ENCODE measurements at regions not wholly inside any gene's neighbourhood (a gene's known extent, or its start where the extent isn't known, plus 50 kb on each side); places are given as distances from the start of the nearest gene placed in this dataset.

DNA sequence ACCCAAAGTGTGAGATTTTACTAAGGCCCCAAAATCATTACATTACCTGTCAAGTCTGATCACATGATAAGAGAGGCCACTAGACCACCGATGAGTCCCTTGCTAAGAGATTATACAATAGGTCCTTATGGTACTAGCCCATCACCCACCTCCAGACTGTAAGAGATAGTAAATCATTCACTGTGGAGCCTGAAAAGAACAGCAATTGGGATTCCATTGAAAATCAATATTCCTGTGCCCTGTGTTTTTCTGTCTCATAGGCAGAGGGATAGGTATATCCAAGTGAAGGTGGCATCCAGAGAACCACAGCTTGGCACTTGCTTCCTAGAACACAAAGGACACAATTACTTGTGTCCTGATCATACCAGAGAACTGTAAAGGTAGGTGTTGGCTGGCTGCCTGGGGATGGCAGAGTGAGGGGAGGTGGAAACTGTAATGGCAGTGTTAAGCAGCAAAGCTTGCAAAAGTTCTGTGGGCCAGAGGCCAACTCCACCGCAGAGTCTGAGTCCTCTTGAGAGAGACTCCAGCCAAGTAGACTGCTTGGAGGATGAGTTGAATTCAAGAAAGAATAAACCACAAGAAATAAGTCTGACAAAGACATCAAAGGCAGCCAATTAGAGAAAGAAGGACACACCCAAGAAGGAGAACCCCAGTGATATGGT, 102.0 kb upstream of the PIEZO2 start:
- no peak for DNase-seq (ENCODE audit: low spot score)
- WGBS = 25% methylated on average over 2 of the region's 2 CpGs
- Histone ChIP-seq H3K27ac (ENCODE audit: low read depth in 1 of 2, low read length in 2 of 2) (no peak overlapping the region), H3K9ac (ENCODE audit: low read depth in 1 of 2, low read length in 2 of 2) (no peak overlapping the region), H3K27me3 (ENCODE audit: control insufficient read depth in 4 of 4, insufficient read depth in 4 of 4, low read length in 3 of 4) (no peaks in the 10 kb centered on the region), H3K4me3 (ENCODE audit: low read depth in 1 of 3, low read length in 3 of 3) (no peak overlapping the region), H3K4me1 (ENCODE audit: control insufficient read depth in 4 of 4, insufficient read depth in 4 of 4, low read length in 3 of 4) (peaks cover 0 to 8% (median 1%) of the 10 kb centered on the region in 4 donors), H3K36me3 (ENCODE audit: control insufficient read depth in 4 of 4, insufficient read depth in 3 of 4, low read depth in 1 of 4, low read length in 3 of 4) (no peaks in the 10 kb centered on the region), H3K9me3 (ENCODE audit: control insufficient read depth in 4 of 4, low read length in 3 of 4) (no peaks in the 10 kb centered on the region)
- TF ChIP-seq RAD21 (IDR thresholded peaks at IDR 0.05) = no peak

DNA sequence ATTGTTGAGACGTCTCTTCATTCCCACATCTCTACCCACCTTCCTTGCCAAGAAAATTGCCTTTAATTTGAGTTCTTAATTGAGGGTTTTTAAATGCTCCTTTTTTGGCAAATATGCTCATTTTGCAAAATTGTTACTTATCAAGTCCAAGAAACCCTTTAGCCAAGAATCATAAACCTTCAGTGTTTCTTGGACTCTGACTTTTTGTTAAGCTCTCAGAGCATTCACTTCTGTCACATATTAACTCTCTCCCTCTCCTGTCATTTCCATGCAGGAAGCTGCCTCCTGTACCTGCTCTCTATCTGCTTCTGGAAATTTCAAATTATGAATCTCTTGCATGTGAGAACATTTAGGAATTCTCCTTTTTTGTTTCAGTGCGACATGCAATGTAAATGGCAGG, 100.0 kb upstream of the PIEZO2 start:
- no peak for DNase-seq (ENCODE audit: low spot score)
- no peak overlapping the region for H3K9ac ChIP-seq (ENCODE audit: low read depth in 1 of 2, low read length in 2 of 2)
- no peak overlapping the region for H3K4me3 ChIP-seq (ENCODE audit: low read depth in 1 of 3, low read length in 3 of 3)
- H3K27me3 ChIP-seq (ENCODE audit: control insufficient read depth in 4 of 4, insufficient read depth in 4 of 4, low read length in 3 of 4) = no peaks in the 10 kb centered on the region
- no peak for TF ChIP-seq YY1 (IDR thresholded peaks at IDR 0.05)
- TF ChIP-seq JUND (IDR thresholded peaks at IDR 0.05) = no peak
- TF ChIP-seq, protein P1, sequence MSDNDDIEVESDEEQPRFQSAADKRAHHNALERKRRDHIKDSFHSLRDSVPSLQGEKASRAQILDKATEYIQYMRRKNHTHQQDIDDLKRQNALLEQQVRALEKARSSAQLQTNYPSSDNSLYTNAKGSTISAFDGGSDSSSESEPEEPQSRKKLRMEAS (IDR thresholded peaks at IDR 0.05) = no peak
- 85% methylated on average over 2 of the region's 2 CpGs for WGBS
- H3K4me1 ChIP-seq (ENCODE audit: control insufficient read depth in 4 of 4, insufficient read depth in 4 of 4, low read length in 3 of 4) = peaks cover 0 to 8% (median 1%) of the 10 kb centered on the region in 4 donors
- no peaks in the 10 kb centered on the region for H3K36me3 ChIP-seq (ENCODE audit: control insufficient read depth in 4 of 4, insufficient read depth in 3 of 4, low read depth in 1 of 4, low read length in 3 of 4)
- no peaks in the 10 kb centered on the region for H3K9me3 ChIP-seq (ENCODE audit: control insufficient read depth in 4 of 4, low read length in 3 of 4)
- H3K27ac ChIP-seq (ENCODE audit: low read depth in 1 of 2, low read length in 2 of 2) = no peak overlapping the region

DNA sequence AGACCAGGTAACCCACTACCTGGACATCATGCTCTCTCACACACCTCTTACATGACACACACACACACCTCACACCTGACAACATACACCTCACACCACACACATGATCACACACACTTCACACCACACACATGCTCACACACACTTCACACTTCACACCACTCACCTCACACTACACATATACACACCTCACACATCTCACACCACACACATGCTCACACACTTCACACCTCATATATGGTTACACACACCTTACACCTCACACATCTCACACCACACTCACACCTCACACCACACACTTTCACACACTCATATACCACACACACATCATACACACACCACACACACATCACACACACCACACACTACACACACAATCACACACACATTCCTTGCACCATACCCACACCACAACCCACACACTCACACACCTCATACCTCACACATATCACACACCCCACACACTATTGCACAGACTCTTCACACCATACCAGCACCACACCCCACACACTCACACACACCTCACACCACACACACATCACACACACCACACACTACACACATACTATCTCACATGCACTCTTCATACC, 98.1 kb upstream of the PIEZO2 start:
- Histone ChIP-seq H3K27ac (ENCODE audit: low read depth in 1 of 2, low read length in 2 of 2) (no peak overlapping the region), H3K4me3 (ENCODE audit: low read depth in 1 of 3, low read length in 3 of 3) (no peak overlapping the region), H3K4me1 (ENCODE audit: control insufficient read depth in 4 of 4, insufficient read depth in 4 of 4, low read length in 3 of 4) (peaks cover 0 to 8% (median 1%) of the 10 kb centered on the region in 4 donors), H3K9me3 (ENCODE audit: control insufficient read depth in 4 of 4, low read length in 3 of 4) (no peaks in the 10 kb centered on the region), H3K9ac (ENCODE audit: low read depth in 1 of 2, low read length in 2 of 2) (no peak overlapping the region), H3K36me3 (ENCODE audit: control insufficient read depth in 4 of 4, insufficient read depth in 3 of 4, low read depth in 1 of 4, low read length in 3 of 4) (no peaks in the 10 kb centered on the region), H3K27me3 (ENCODE audit: control insufficient read depth in 4 of 4, insufficient read depth in 4 of 4, low read length in 3 of 4) (no peaks in the 10 kb centered on the region)
- no peak for DNase-seq (ENCODE audit: low spot score)
- TF ChIP-seq, protein P2, sequence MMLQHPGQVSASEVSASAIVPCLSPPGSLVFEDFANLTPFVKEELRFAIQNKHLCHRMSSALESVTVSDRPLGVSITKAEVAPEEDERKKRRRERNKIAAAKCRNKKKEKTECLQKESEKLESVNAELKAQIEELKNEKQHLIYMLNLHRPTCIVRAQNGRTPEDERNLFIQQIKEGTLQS (IDR thresholded peaks at IDR 0.05) = no peak
- TF ChIP-seq GABPA (IDR thresholded peaks at IDR 0.05 in 1 of 2, conservative IDR thresholded peaks at IDR 0.05 in 1 of 2) (no peak), HNF4A (conservative IDR thresholded peaks at IDR 0.05) (no peak), RAD21 (IDR thresholded peaks at IDR 0.05) (no peak), TAF1 (conservative IDR thresholded peaks at IDR 0.05) (no peak), FOXA2 (IDR thresholded peaks at IDR 0.05) (no peak), RXRA (IDR thresholded peaks at IDR 0.05) (no peak), HNF4G (IDR thresholded peaks at IDR 0.05) (no peak), YY1 (IDR thresholded peaks at IDR 0.05) (no peak)
- TF ChIP-seq, protein P3, sequence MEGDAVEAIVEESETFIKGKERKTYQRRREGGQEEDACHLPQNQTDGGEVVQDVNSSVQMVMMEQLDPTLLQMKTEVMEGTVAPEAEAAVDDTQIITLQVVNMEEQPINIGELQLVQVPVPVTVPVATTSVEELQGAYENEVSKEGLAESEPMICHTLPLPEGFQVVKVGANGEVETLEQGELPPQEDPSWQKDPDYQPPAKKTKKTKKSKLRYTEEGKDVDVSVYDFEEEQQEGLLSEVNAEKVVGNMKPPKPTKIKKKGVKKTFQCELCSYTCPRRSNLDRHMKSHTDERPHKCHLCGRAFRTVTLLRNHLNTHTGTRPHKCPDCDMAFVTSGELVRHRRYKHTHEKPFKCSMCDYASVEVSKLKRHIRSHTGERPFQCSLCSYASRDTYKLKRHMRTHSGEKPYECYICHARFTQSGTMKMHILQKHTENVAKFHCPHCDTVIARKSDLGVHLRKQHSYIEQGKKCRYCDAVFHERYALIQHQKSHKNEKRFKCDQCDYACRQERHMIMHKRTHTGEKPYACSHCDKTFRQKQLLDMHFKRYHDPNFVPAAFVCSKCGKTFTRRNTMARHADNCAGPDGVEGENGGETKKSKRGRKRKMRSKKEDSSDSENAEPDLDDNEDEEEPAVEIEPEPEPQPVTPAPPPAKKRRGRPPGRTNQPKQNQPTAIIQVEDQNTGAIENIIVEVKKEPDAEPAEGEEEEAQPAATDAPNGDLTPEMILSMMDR (IDR thresholded peaks at IDR 0.05; ENCODE audit: low read depth, low read length, missing input control) = no peak
- TF ChIP-seq, protein P4, sequence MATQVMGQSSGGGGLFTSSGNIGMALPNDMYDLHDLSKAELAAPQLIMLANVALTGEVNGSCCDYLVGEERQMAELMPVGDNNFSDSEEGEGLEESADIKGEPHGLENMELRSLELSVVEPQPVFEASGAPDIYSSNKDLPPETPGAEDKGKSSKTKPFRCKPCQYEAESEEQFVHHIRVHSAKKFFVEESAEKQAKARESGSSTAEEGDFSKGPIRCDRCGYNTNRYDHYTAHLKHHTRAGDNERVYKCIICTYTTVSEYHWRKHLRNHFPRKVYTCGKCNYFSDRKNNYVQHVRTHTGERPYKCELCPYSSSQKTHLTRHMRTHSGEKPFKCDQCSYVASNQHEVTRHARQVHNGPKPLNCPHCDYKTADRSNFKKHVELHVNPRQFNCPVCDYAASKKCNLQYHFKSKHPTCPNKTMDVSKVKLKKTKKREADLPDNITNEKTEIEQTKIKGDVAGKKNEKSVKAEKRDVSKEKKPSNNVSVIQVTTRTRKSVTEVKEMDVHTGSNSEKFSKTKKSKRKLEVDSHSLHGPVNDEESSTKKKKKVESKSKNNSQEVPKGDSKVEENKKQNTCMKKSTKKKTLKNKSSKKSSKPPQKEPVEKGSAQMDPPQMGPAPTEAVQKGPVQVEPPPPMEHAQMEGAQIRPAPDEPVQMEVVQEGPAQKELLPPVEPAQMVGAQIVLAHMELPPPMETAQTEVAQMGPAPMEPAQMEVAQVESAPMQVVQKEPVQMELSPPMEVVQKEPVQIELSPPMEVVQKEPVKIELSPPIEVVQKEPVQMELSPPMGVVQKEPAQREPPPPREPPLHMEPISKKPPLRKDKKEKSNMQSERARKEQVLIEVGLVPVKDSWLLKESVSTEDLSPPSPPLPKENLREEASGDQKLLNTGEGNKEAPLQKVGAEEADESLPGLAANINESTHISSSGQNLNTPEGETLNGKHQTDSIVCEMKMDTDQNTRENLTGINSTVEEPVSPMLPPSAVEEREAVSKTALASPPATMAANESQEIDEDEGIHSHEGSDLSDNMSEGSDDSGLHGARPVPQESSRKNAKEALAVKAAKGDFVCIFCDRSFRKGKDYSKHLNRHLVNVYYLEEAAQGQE (IDR thresholded peaks at IDR 0.05) = no peak
- TF ChIP-seq, protein P1 (IDR thresholded peaks at IDR 0.05) = no peak

Data from liver (tissue), 8 donors.